HS-27A (cell line): ENCODE measurements at regions not wholly inside any gene's neighbourhood (a gene's known extent, or its start where the extent isn't known, plus 50 kb on each side); places are given as distances from the start of the nearest gene placed in this dataset.
"Not testable (repeated sequence)": the region's sequence is repeated elsewhere in the genome, so short reads cannot be mapped to it uniquely, and the experiment has no call there.

Experiments
- DNase-seq: peaks from one replicate; pipeline ENCODE4 v3.0.0-alpha.2; 2012; ENCODE audit warnings: low read depth, missing footprints

DNA sequence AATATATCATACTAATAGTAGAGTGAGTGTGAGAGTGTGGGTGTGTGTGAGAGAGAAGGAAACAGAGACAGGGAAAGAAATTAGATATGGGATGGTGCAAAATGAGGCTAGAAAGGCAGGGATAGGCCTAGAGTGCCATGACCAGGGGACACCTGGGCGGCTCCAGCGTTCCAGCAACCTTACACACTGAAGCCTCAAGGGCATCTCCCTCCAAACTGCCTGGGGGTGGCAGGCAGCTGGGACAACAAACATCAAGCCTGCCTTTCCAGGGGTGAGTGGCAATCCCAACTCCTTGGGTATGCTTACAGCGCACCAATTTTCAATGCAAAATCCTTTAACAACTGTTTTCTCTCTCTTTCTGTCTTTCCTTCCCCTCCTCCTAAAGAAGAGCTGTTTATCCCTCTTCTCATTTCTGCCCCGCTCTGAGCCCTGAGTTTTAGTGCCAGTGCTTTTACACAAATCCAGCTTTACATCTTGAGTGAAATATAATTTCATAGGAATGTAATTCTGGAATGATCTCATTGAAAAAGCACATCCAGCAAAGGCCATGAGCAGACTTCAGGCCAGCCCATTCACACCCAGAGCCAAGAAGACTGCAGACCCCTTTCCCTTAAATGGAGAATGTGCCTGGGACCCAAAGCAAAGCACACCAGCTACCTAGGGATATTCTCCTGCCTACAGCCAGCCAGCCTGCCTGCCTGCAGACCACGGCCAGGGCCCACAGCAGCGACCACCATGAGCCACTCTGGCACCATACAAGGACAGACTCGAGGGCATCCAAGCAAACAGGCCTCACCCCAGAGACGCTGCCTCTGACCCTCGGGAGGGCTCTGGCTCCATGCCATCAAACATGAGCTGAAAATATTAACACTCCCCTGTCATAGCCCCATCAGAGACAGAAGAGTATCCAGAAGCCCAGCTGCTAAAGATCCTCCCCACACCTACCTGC is 90.3 kb downstream of the RPL27A start:
- DNase-seq, result no peak

GRCh38 chr11:8773916-8774539 is 91.4 kb downstream of the RPL27A start:
- DNase-seq, result no peak

- DNase-seq, result not testable (repeated sequence)
These were observed 92.3 kb downstream of the RPL27A start for GRCh38 chr11:8774916-8775315.

DNA sequence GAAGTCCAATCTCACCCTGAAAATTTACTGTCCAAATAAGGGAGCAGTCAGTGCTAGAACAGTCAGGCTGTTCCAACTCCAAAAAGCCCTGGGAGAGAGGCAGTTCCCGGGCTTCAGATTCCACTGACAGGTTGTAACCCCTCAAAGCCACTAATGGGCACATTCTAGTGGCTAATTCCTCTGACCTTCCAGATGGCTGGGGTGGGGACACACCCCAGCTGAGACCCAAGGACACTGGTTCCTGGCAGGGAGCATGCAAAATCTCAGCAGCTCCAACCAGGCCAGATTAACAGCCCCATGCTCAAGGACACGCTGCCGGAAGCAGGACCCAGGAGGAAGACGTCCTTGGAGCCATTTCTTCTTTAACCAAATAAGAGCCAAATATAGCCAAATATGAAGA is 92.7 kb downstream of the RPL27A start:
- no peak for DNase-seq

DNA sequence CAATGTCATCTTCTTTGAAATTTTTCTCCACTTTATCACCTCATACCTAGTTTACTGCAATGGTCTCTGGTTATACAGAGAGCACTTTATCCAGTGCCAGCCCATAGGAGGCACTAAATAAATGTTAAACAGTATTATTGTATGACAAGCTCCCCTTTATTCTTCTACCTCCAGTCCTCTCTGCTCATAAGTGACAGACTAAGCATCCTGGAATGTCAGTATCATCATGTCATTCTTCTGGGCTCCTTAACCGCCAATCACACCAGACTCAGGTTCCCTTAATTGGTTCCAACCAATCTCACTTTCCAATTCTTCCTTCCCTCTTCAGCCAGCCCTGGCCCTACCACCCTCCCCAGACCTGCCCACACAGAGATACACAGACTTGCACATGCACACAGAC is 93.1 kb downstream of the RPL27A start:
- no peak for DNase-seq

GRCh38 chr11:8776209-8776608 is 93.6 kb downstream of the RPL27A start:
- DNase-seq, result no peak

DNA sequence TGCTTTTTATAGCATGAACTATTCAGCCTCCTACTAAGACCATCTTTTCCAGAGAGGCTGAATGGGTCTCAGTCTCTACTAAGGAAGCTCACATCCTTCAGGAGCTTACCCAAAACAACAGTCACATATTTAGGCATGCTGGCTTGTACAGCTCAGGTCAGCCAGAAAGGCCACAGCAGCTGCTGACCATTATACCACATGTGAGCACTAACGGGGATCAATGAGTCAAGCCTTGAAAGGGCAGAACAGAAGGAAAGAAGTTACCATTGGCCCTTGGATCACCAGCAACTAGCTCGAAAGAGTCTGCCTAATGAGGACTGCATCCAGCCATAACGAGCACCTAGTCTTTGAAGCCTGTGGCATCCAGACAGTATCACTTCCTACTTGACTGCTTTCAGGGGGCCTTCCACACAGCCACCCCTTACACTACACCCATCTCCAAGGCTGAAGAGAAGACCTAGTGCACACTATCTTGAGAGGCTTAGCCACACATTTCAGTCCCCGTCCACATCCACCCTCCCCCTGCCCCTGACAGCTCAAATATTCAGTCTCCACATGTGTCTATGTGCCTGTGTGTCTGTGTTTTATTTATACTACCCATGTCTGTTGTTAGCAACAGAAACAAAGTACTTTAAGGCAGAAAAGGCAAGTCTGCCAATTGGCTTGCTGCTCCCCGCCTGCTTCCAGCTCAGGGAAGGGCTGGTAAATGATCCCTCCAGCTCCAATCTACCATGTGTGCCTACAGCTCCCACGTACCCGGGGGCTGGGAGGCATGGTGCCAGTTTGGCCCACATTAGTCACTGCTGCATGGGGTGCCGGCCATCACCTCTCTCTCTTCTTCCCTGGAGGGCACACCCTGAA is 95.5 kb downstream of the RPL27A start:
- no peak for DNase-seq

- no peak for DNase-seq
These were observed 96.5 kb downstream of the RPL27A start for GRCh38 chr11:8779107-8779506.

DNA sequence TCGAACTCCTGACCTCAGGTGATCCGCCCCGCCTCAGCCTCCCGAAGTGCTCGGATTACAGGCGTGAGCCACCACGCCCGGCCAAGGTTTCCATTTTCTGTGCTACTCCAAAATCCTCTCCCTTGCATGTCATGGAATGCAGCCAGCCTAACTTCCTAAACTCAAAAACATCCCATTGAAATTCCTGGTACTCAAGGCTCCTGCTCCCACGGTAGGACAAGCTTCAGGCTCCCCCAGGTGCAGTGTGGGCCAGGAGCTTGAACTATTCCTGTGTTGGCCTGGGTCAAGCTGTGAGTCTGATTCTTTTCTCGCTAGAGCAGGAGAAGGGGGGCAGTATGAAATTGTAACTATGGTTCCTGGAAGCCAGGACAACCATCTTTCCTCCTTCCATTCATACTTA is 97.1 kb downstream of the RPL27A start:
- no peak for DNase-seq

GRCh38 chr11:8784954-8785353 is 102.4 kb downstream of the RPL27A start:
- DNase-seq, result no peak

GRCh38 chr11:8785457-8785856 is 102.9 kb downstream of the RPL27A start:
- no peak for DNase-seq

- no peak for DNase-seq
These were observed 103.4 kb downstream of the RPL27A start for GRCh38 chr11:8785998-8786397.

- DNase-seq, result no peak
These were observed 104.3 kb downstream of the RPL27A start for GRCh38 chr11:8786933-8787332.

DNA sequence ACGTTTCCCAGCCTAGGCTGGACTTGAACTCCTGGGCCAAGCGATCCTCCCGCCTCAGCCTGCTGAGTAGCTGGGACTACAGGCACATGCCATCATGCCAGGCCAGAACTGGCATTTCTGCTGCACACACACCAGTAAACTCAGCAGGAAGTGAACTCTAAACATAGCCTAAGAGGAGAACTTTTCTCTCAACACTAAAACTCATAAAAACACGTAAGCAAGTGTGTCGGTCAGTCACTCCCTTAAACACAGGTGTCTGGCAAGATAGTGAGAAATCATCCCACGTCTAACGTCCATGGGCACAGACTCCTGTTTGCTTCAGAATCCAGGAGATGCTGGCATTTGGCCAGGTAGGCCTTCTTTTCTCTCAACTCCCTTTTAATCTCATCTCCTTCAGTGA is 104.8 kb downstream of the RPL27A start:
- no peak for DNase-seq

DNA sequence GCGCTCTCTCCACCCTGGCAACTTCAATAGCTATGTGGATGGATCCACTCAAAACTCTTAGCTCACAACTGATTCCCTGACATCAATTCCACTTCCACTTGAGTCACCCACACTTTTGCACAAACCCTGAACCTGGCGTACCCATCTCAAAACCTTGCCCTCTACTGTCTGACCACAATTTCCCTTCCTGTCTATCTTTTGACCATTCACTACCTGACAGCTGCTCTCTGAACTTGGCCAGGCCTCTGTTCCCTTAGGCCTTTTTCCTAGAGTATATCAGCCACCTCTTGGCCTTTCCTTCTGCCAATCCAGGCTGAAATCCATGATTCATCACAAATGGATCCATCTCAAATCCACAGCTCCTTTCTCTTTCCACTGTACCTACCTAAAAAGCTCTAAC is 106.0 kb downstream of the RPL27A start:
- no peak for DNase-seq

DNA sequence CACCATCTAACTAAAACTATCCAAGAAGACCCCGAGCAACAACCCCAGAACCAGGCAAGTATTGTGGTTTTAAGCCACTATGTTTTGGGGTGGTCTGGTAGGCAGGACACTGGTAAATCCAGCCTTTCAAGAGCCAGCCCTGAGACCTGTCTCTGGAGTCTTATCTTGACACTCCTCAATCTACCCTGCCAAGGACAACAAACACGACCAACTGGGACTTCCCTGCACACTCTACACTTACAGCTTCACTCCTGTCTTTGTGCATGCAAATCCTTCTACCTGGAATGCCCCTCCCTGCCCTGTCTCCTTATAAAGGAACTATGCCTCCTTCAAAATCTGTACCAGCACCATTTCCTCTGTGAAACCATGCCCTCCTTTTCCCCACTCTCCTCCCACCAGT is 107.3 kb downstream of the RPL27A start:
- no peak for DNase-seq

- DNase-seq, result no peak
These were observed 108.4 kb downstream of the RPL27A start for GRCh38 chr11:8790968-8791367.

GRCh38 chr11:8792710-8793109 is 110.1 kb downstream of the RPL27A start:
- no peak for DNase-seq

GRCh38 chr11:8793114-8793777 is 110.7 kb downstream of the RPL27A start:
- no peak for DNase-seq

- no peak for DNase-seq
These were observed 111.5 kb downstream of the RPL27A start for GRCh38 chr11:8794126-8794525.

- DNase-seq, result no peak
These were observed 112.1 kb downstream of the RPL27A start for GRCh38 chr11:8794677-8795103.

DNA sequence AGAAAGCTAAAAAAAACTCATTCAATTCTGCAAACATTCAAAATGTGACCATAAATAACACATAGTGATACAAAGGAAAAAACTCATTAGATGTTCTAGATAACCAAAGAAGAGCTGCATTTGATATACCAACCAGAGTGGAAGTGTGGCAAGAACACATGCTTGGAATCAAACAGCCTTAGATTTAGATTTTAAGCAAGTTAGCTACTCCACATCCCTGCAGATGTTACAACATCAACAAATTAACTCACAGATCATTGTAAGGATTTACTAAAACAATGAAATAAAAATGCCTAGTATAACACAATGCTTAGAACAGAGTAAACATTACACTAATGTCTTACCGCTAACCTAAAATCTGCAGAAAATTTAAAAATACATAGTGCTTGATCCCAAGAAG is 114.0 kb upstream of the AKIP1 start:
- DNase-seq, result no peak
